ENCODE measurements at regions not wholly inside any gene's neighbourhood (a gene's known extent, or its start where the extent isn't known, plus 50 kb on each side); places are given as distances from the start of the nearest gene placed in this dataset.

DNA sequence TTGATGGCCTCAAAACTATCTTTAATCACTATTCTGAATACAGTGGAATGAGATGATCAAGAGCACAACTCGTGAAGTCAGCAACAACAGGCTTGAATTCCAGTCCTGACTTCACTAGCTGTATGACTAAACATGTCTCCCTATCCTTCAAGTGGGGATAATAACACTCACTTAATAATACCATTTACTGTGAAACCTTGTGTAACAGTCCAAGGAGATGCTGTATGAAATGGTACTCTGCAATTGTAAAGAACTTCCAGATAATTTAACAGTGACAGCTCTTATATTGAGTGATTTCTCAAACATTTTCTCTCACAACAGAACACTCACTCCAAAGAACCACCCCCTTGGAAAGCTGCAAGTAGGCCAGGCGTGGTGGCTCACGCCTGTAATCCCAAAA, 823.1 kb downstream of the DIAPH3 start:
- no peak for DNase-seq

DNA sequence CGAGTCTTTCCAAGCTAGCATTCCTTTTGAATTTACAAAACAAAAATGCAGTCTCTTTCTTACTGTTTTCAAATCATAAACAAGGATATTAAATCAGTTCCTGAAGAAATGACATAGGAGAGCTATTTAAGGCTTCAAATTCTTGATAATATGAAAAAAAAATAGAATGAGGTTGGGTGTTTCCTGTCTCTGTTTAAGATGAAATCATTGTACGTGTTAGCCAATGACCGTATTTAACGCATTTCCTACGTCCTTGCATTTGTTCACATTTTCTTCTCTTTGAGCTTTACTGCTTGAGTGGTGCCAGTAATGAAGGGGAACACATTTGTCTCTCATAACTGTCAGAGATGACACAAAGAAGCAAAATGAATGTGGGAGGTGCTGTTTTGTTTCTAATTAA, 821.3 kb downstream of the DIAPH3 start:
- no peak for DNase-seq

DNA sequence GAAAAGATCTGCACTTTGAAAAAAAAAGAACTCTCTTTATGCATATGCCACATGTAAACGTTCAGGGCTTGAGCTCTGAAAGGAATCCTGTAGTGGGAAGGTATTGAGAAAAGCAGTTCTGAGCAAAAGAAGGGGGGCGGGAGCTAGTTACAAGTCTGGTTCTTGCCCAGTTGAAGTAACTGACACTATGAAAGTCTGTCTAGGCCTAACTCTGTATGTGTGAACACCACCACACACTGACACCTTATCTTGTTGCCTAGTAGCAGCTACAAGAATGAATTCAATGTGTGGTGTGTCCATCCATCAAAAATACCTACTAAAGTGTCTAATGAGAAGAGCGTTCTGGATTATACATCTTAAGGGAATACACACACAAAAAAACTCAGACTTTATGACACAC, 820.6 kb downstream of the DIAPH3 start:
- DNase-seq: no peak

DNA sequence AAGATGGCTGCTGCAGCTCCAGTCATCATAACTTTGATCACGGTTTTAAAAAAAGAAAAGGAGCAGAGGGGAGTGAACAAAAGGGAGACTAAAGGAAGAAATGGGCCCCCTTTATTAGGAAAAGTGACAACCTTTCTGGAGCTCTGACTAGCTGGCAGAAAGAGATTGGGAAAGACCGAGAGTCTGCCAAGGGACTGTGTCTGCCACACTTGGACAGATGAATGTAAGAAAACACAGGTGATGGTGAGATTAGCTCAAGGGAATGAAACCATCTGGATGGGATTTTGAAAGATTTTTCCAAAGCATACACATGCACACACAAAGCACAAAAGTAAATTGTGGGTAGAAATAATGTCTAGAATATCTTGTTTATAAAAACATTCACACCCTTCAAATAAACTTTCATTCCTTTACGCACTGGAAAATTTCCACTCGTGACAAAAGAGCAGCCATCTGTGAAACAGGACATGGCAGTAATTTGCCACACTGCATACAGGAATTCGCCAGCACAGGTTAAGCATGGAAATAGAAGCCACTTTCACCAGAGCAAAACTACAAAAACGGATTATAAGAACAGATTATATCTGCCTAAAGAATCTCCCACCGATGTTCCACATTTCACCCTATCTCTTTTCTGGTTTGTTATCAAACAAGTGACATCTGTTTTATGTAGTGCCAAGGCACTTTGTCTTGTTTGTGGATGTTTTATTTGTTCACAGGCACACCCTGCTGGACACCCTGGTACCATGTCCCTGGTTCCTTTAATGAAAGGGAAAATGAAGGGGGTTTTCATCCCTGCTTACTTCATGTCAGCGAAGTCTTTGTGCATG, 819.5 kb downstream of the DIAPH3 start:
- DNase-seq: no peak

DNA sequence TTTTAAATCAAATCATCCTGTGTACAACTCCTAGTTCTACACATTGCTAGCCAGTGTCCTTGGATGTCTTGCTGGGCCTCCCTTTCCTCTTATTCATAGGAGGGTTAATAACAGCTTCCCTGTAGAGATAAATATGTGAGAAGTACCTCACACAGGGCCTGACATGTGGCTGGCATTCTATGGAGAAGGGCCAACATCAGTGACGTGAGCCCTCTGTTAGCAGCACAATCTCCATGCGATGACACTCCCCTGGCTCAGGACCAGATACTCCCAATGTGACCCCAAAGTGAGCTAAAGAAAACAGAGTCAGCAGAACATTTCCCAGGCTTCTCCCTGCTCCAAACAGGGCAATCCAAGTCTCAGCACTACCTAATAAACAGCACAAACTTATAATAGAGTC, 818.4 kb downstream of the DIAPH3 start:
- no peak for DNase-seq

DNA sequence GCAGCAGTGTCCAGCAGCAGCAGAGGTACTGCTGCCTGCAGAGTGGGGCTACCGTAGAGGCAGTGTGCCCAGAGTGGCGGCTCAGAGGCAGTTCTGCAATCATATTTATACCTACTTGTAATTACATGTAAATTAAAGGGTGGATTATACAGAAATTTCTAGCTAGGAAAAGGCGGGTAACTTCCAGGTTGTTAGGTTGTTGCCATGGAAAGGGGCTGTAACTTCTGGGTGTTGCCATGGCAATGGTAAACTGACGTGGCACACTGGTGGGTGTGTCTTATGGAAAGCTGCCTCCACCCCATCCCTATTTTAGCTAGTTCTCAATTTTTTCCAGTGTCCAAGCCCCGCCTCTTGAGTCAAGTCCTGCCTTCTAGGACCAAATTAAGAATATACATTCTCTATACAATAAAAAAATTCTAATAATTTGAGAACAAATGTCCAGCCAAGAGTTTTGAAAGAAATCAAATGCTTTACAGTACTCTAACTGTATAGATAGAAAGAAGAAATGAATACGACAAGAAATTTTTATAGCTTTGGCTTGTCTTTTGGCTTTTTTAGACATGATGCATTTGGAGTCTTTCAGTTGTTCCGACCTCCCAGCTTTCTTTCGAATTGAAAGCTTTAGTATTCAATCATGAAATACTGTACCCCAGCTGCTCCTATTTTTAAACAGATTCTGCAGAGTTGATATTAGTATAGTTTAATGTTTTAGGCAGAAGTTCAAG, 816.6 kb downstream of the DIAPH3 start:
- DNase-seq: no peak

- DNase-seq: no peak
Observed at GRCh38 chr13:59348617-59349016, 815.1 kb downstream of the DIAPH3 start.

GRCh38 chr13:59352600-59352999, 811.1 kb downstream of the DIAPH3 start:
- no peak for DNase-seq

- no peak for DNase-seq
Observed at GRCh38 chr13:59354665-59355369, 808.9 kb downstream of the DIAPH3 start.

GRCh38 chr13:59356607-59357006, 807.1 kb downstream of the DIAPH3 start:
- no peak for DNase-seq

DNA sequence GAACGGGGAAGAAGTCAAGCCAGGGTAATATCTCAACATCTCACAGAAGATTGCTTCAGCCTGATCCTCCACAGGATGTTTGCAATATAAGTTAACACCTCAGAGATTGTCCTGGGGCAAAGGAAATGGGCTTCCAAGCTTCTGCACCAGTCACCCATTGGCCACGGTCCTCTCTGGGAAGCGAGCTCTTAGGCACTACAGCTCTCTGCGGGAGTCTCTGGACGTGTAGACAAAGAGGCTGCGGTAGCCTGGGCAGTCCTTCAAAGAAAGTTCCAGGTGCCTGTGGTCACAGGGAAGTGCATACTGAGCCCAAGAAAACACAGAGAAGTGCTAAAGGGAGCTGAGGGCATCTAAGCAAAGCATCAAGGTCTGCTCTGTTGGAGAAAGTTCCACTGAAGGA, 805.7 kb downstream of the DIAPH3 start:
- no peak for DNase-seq

DNA sequence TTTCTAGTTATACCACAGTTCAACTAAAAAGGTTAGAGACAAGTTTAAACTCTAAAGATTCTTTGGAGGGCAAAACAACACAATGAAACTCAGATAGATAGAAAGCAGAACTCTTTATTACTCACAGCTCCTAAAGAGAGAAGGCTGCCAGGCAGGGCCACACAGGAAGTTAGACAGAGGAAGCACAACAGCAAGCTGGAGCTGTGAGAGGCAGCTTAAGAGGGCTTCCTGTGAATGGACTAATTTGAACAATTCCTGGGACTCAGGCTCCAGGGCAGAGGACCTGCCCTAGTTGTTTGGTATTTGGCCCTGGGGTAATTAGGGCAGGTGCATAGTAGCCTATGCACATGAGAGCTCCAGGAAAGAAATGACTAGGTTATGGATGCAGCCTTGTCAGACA, 803.6 kb downstream of the DIAPH3 start:
- no peak for DNase-seq

DNA sequence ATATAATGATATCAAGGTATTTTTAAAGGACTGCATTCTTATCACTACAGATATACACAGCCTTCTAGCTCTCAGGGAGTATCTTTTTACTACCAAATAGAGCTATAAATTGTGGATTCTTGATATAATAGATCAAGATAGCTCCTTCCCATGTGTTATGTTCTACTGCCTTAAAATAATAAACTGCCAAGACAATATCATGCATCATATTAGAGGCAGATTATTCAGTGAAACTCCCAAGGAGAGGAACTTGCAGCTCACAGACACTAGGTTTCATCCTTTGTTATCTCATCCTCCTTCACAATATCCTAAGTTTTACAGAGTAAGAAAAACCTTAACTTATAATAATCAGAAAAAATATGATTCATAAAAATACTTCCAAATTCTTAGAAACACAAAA, 802.8 kb downstream of the DIAPH3 start:
- no peak for DNase-seq

- no peak for DNase-seq
Observed at GRCh38 chr13:59363313-59363712, 800.4 kb downstream of the DIAPH3 start.

DNA sequence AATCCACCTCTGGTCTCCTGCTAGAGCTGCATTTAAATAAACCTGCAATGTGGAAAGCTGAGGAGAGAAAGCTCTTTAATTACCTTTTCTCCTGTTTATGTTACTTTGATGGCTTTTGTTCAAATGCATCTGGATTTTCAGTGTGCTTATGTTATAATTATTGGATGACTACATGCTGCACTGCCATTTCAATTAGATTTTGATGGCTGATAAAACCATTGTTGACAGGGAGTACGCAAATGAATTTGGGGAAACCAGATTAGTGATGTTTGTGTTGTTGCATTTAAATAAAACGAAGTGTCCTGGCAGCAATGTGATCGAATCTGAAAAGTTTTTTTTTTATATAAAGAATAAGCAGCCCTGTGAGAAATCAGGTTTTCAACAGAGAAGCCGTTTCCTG, 799.8 kb downstream of the DIAPH3 start:
- no peak for DNase-seq

- DNase-seq: no peak
Observed at GRCh38 chr13:59364641-59365085, 799.1 kb downstream of the DIAPH3 start.

GRCh38 chr13:59367467-59367866, 796.3 kb downstream of the DIAPH3 start:
- no peak for DNase-seq

- DNase-seq: no peak
Observed at GRCh38 chr13:59367904-59368303, 795.8 kb downstream of the DIAPH3 start.

DNA sequence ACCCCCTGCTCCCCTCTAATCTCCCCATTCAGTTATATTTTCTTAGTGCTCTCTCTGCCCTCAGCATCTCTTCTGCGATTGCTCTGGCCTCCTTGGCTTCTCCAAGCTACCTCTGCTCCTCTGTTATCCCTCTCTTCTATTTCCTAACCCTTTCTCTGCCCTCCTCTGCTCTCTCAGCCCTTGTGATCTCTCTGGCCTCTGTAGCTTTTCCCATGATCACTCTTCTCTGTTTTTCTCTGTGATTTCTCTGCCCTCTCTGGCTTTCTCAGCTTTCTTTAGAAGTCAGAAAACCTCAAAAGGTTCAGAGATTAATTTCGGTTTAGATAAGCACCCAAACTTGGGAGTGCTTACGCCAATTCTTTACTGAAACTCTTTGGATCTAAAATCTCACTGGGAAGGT, 795.0 kb downstream of the DIAPH3 start:
- DNase-seq: no peak

DNA sequence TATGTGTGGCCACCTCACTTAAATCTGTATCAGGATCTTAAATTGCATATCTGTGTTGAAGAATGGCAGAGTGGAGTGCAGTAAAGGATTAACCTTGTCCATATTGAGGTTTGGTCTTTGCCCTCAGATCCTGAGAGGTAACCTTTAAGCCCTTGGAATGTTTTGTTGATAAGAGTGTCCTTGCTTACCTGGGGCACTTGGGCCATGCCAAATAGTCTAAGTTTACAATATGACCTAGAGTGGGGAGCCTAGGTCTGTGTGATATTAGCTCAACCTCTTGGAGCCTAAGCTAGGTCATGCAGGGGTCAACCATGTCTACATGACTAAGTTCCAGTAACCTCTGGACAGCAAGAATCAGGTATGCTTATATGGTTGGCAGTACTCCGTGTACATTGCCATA, 792.5 kb downstream of the DIAPH3 start:
- no peak for DNase-seq

- no peak for DNase-seq
Observed at GRCh38 chr13:59373341-59373740, 790.4 kb downstream of the DIAPH3 start.

DNA sequence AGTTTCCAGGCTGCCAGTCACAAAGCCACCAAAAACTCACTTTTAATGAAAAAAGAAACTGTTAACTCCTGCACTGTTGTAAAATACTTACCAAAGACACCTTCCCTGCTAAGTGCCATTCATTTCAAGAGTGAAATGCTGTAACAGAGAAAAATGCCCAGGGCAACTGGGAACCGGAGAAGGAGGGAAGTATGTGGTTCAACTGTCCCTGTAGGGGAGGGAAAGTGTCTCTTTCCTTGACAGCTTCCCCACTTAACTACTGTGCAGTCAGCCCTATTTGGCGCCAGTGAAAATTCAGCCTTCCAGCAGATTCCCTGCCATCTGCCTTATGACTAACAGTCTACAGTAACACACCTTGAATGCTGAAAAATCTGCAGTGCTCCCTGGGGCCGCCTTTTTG, 789.0 kb downstream of the DIAPH3 start:
- DNase-seq: no peak

- no peak for DNase-seq
Observed at GRCh38 chr13:59384154-59384553, 779.6 kb downstream of the DIAPH3 start.

GRCh38 chr13:59391696-59392095, 772.0 kb downstream of the DIAPH3 start:
- DNase-seq: peak; percentile 78
